NT2/D1 (cell line): ENCODE measurements at regions not wholly inside any gene's neighbourhood (a gene's known extent, or its start where the extent isn't known, plus 50 kb on each side); places are given as distances from the start of the nearest gene placed in this dataset.

Source experiments
- SUZ12 ChIP-seq: IDR thresholded peaks from 2 replicates; pipeline ENCODE4 v1.6.1; 2011; ENCODE audit not compliant: insufficient read length, insufficient read depth; ENCODE audit errors: extremely low read depth
- YY1 ChIP-seq: IDR thresholded peaks from 2 replicates; pipeline ENCODE4 v1.6.1; 2011; ENCODE audit not compliant: insufficient read length, insufficient read depth
- ZNF274 ChIP-seq: IDR thresholded peaks from 2 replicates; pipeline ENCODE4 v1.6.1; 2011; ENCODE audit warnings: mild to moderate bottlenecking, low read depth, low read length

GRCh38 chr13:32837307-32837972, 178.8 kb upstream of the KL start:
- TF ChIP-seq ZNF274, result no peak
- no peak for TF ChIP-seq YY1
- no peak for TF ChIP-seq SUZ12
